ENCODE measurements at regions not wholly inside any gene's neighbourhood (a gene's known extent, or its start where the extent isn't known, plus 50 kb on each side); places are given as distances from the start of the nearest gene placed in this dataset.

DNA sequence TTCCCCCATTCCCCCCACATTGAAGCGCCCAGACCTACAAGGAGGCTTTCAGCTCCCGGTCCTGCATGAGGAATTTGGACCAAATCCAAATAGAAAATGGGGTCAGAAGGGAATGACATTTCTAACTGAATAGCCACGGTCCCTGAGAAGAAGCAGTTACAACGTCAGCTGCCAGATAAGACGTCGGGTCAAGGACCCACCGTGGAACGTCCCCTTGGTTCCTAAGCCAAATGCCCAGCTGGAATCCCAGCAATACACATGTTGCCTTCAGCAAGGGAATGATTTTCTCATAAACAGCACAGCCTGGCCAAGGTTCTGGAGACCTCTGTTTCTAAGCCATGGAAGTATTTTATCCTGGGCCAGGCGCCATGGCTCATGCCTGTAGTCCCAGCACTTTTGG is 109.1 kb upstream of the PEG3 start:
- TF ChIP-seq, protein P1, sequence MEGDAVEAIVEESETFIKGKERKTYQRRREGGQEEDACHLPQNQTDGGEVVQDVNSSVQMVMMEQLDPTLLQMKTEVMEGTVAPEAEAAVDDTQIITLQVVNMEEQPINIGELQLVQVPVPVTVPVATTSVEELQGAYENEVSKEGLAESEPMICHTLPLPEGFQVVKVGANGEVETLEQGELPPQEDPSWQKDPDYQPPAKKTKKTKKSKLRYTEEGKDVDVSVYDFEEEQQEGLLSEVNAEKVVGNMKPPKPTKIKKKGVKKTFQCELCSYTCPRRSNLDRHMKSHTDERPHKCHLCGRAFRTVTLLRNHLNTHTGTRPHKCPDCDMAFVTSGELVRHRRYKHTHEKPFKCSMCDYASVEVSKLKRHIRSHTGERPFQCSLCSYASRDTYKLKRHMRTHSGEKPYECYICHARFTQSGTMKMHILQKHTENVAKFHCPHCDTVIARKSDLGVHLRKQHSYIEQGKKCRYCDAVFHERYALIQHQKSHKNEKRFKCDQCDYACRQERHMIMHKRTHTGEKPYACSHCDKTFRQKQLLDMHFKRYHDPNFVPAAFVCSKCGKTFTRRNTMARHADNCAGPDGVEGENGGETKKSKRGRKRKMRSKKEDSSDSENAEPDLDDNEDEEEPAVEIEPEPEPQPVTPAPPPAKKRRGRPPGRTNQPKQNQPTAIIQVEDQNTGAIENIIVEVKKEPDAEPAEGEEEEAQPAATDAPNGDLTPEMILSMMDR (IDR thresholded peaks at IDR 0.05): no peak
- TF ChIP-seq POLR2AphosphoS5 (IDR thresholded peaks at IDR 0.05) (no peak), POLR2A (IDR thresholded peaks at IDR 0.05) (no peak)

All from breast epithelium (tissue), 3 donors.